GM12892 (cell line): ENCODE measurements at regions not wholly inside any gene's neighbourhood (a gene's known extent, or its start where the extent isn't known, plus 50 kb on each side); places are given as distances from the start of the nearest gene placed in this dataset.

Source experiments
- POLR2A ChIP-seq: IDR thresholded peaks from 2 replicates; pipeline ENCODE4 v1.6.1; 2011; ENCODE audit warnings: low read depth, low read length, control low read depth
- POLR2AphosphoS5 ChIP-seq: IDR thresholded peaks from 2 replicates; pipeline ENCODE4 v1.6.1; 2011; ENCODE audit warnings: low read depth, low read length, control low read depth
- TAF1 ChIP-seq: IDR thresholded peaks from 2 replicates; pipeline ENCODE4 v1.6.1; 2011; ENCODE audit warnings: low read depth, mild to moderate bottlenecking, control low read depth, low read length, borderline replicate concordance

DNA sequence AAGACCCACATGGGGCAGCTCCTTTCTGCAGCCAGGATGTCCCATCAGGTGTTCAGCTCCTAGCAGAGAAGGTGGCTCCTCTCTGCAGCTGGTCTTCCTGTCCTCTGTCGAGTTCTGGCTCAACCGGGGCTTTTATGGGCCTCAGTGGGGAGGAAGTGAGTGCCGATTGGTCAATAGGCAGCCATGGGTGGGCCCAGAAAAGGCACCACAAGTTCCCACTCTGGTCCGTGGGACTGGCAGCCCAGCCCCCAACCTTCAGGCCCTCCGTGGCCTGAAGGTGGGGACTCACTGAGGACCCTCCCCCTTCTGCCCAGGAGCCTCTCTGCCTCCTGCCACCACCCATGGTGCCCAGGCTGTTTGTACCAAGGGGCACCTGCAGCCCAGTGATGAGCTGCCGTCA lies 161.7 kb upstream of the DUSP10 start:
- no peak for TF ChIP-seq POLR2AphosphoS5
- no peak for TF ChIP-seq TAF1
- no peak for TF ChIP-seq POLR2A
